ENCODE measurements at regions not wholly inside any gene's neighbourhood (a gene's known extent, or its start where the extent isn't known, plus 50 kb on each side); places are given as distances from the start of the nearest gene placed in this dataset.

DNA sequence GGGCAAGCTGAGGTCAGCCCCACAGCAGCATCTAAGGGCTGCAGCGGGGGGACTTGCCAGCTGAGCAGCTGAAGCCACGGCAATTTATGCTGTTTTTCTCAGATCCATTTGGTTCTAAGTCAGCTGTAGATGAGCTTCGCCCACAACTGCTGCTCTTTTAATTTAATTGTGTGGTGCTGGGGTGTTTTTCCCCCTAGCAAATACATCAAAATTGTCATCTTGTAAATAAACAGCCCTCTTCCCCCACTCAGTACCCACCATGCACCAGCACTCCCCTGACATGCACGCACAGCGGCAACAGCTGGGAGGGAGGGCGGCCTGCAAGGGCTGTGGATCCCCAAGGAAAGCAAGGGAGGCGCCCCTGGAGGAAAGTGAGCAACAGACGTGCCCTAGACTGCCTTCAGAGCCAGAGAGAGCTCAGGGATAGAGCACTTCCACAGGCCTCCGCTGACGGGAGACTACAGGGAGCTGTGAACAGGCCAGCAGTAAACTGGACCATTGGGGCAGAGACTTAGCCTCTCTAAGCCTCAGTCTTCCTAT, 149.5 kb downstream of the TMEM132E start:
- no peak for TF ChIP-seq CTCF (conservative IDR thresholded peaks at IDR 0.05; ENCODE audit: low read depth, low read length)
- no peak overlapping the region for H2AFZ ChIP-seq (ENCODE audit: low read depth)
- no peak overlapping the region for H3K4me3 ChIP-seq (IDR thresholded peaks at IDR 0.05; ENCODE audit: insufficient read depth, low read depth, low read length)
- no peaks in the 10 kb centered on the region for H3K79me2 ChIP-seq (ENCODE audit: insufficient read depth, low read depth)
- no peaks in the 10 kb centered on the region for H3K27me3 ChIP-seq (ENCODE audit: insufficient read depth, low read depth)
- H3K4me2 ChIP-seq: no peak overlapping the region
- H3K36me3 ChIP-seq (ENCODE audit: insufficient read depth): no peaks in the 10 kb centered on the region
- H3K27ac ChIP-seq: no peak overlapping the region
- no peak overlapping the region for H3K9ac ChIP-seq
- H3K4me1 ChIP-seq (ENCODE audit: low read depth, poor library complexity, severe bottlenecking): no peaks in the 10 kb centered on the region
- H4K20me1 ChIP-seq (ENCODE audit: insufficient read depth): no peaks in the 10 kb centered on the region

DNA sequence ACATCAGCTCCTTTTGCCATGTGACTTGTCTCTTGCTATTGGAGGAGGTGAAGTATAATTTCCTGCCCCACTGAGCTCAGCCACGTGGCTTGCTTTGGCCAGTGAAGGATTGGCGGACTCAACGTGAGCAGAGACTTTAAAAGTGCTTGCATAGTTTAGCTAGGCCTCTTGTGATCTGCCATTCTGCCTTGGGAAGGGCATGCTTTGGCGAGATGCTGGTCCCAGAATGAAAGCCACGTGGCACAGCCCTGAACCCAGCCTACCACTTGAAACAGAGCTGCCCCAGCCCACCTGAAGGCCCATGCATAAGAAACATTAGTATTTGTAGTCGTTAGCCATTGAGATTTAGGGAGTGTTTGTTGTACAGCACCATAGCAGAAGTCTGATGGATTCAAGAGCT, 148.2 kb downstream of the TMEM132E start:
- Histone ChIP-seq H3K27me3 (ENCODE audit: insufficient read depth, low read depth) (no peaks in the 10 kb centered on the region), H3K9ac (no peak overlapping the region), H3K4me1 (ENCODE audit: low read depth, poor library complexity, severe bottlenecking) (no peaks in the 10 kb centered on the region), H3K4me3 (IDR thresholded peaks at IDR 0.05; ENCODE audit: insufficient read depth, low read depth, low read length) (no peak overlapping the region), H3K27ac (no peak overlapping the region), H2AFZ (ENCODE audit: low read depth) (no peak overlapping the region), H3K4me2 (no peak overlapping the region), H4K20me1 (ENCODE audit: insufficient read depth) (no peaks in the 10 kb centered on the region), H3K36me3 (ENCODE audit: insufficient read depth) (no peaks in the 10 kb centered on the region), H3K79me2 (ENCODE audit: insufficient read depth, low read depth) (no peaks in the 10 kb centered on the region)
- no peak for TF ChIP-seq CTCF (conservative IDR thresholded peaks at IDR 0.05; ENCODE audit: low read depth, low read length)

- no peaks in the 10 kb centered on the region for H3K4me1 ChIP-seq (ENCODE audit: low read depth, poor library complexity, severe bottlenecking)
- no peak overlapping the region for H3K27ac ChIP-seq
- H2AFZ ChIP-seq (ENCODE audit: low read depth): no peak overlapping the region
- H3K9ac ChIP-seq: no peak overlapping the region
- H3K36me3 ChIP-seq (ENCODE audit: insufficient read depth): no peaks in the 10 kb centered on the region
- H3K4me2 ChIP-seq: no peak overlapping the region
- TF ChIP-seq CTCF (conservative IDR thresholded peaks at IDR 0.05; ENCODE audit: low read depth, low read length): no peak
- H3K27me3 ChIP-seq (ENCODE audit: insufficient read depth, low read depth): no peaks in the 10 kb centered on the region
- no peak overlapping the region for H3K4me3 ChIP-seq (IDR thresholded peaks at IDR 0.05; ENCODE audit: insufficient read depth, low read depth, low read length)
- H4K20me1 ChIP-seq (ENCODE audit: insufficient read depth): no peaks in the 10 kb centered on the region
- no peaks in the 10 kb centered on the region for H3K79me2 ChIP-seq (ENCODE audit: insufficient read depth, low read depth)
These were observed 147.4 kb downstream of the TMEM132E start for GRCh38 chr17:34726536-34727384.

DNA sequence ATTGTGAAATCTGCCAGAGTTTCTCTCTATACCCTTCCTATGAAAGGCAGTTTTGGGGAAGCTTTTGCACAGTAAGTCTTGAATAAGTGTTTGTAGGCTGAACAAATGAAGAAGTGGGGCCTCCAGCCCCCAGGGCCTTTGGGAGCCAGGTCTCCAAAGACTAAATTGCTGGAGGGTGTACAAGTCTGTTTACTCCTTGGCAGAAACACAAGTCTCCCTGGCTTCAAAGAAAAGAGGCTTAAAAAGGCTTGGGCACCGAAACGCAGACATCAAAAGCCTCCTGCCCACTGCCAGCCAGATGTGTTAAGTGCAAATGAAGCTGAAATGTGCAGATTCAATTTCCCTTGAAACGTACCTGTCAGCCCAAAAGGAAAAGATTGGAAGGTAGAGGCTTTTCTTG, 146.3 kb downstream of the TMEM132E start:
- no peak overlapping the region for H3K9ac ChIP-seq
- no peak for TF ChIP-seq CTCF (conservative IDR thresholded peaks at IDR 0.05; ENCODE audit: low read depth, low read length)

More for the DNA sequence above, 146.3 kb downstream of the TMEM132E start:
- H4K20me1 ChIP-seq (ENCODE audit: insufficient read depth): no peaks in the 10 kb centered on the region
- H3K4me3 ChIP-seq (IDR thresholded peaks at IDR 0.05; ENCODE audit: insufficient read depth, low read depth, low read length): no peak overlapping the region
- H3K79me2 ChIP-seq (ENCODE audit: insufficient read depth, low read depth): no peaks in the 10 kb centered on the region
- H3K36me3 ChIP-seq (ENCODE audit: insufficient read depth): no peaks in the 10 kb centered on the region
- no peaks in the 10 kb centered on the region for H3K4me1 ChIP-seq (ENCODE audit: low read depth, poor library complexity, severe bottlenecking)
- no peak overlapping the region for H2AFZ ChIP-seq (ENCODE audit: low read depth)
- H3K27ac ChIP-seq: no peak overlapping the region
- no peaks in the 10 kb centered on the region for H3K27me3 ChIP-seq (ENCODE audit: insufficient read depth, low read depth)
- H3K4me2 ChIP-seq: no peak overlapping the region

All from KMS-11 (cell line).